Urothelium cell line (cell line): ENCODE measurements at regions not wholly inside any gene's neighbourhood (a gene's known extent, or its start where the extent isn't known, plus 50 kb on each side); places are given as distances from the start of the nearest gene placed in this dataset.

Experiments
- DNase-seq: peaks from one replicate; pipeline ENCODE4 v3.0.0; 2011; ENCODE audit warnings: low spot score, mixed read lengths
- FAIRE-seq: peaks from 2 replicates; lab custom pipeline; 2011; peaks lifted over from hg19 to GRCh38; lab: Jason Lieb, UNC

DNA sequence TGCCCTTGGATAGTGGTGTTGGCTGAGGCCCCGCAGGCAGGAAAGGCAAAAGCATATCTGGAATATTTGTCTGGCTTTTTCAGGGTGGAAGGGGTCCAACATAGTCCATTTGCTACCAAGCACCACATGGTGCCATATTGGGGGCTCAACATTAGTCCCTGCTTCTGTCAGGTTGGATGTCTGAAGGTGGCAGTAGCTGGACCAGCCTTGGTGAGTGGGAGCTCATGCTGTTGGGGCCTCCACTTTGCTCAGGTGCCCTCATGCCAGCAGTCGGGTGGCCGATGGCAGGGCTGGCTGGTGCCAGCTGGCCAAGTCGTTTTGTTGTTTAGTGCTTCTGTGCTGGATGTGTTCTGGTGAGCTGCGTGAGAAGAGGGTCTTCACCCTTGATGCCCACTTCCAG is 135.3 kb downstream of the PAPOLA start:
- FAIRE-seq (no peak), DNase-seq (no peak)

GRCh38 chr14:96638041-96638855 is 136.1 kb downstream of the PAPOLA start:
- FAIRE-seq, result no peak

GRCh38 chr14:96639550-96639949 is 137.4 kb downstream of the PAPOLA start:
- no peak for FAIRE-seq
- no peak for DNase-seq

More at GRCh38 chr14:96638041-96638855, 136.1 kb downstream of the PAPOLA start:
- no peak for DNase-seq

- DNase-seq (no peak), FAIRE-seq (no peak)
Measured at GRCh38 chr14:96648506-96649326, 146.5 kb downstream of the PAPOLA start.

- FAIRE-seq (no peak), DNase-seq (no peak)
Measured at GRCh38 chr14:96649327-96649601, 147.1 kb downstream of the PAPOLA start.

DNA sequence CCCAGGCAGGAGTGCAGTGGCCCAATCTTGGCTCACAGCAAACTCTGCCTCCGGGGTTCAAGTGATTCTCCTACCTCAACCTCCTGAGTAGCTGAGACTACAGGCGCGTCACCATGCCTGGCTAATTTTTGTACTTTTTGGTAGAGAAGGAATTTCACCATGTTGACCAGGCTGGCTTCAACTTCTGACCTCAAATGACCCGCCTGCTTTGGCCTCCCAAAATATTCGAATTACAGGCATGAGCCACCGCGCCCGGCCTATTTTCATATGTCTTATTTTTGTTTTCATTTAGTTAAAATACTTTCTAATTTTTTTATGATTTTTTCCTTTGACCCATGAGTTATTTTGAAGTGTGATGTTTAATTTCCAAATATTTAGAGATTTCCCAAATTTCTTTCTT is 143.6 kb upstream of the VRK1 start:
- no peak for FAIRE-seq

GRCh38 chr14:96658611-96659010 is 138.6 kb upstream of the VRK1 start:
- no peak for FAIRE-seq
- no peak for DNase-seq

More for the DNA sequence above, 143.6 kb upstream of the VRK1 start:
- no peak for DNase-seq

DNA sequence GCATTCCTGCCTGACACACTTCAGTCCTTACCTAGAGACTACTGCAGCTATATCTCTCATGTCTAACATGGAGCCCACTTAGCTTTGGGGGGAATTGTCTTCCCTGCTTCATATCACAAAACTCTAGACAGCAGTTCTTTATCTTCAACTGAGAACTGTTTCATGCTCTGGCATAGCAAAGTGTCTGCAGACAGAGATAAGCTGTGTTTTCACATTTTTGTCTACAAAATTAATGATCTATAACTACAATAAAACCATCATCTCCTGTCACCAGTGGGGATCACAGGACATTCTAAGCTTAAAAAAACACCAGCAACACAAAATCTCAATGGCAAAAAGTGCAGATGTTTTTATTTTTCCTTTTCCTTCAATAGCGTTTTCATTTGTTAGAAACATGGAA is 137.1 kb upstream of the VRK1 start:
- DNase-seq (no peak), FAIRE-seq (no peak)

GRCh38 chr14:96660667-96661066 is 136.5 kb upstream of the VRK1 start:
- DNase-seq (no peak), FAIRE-seq (no peak)

- DNase-seq, result no peak
- FAIRE-seq, result no peak
Measured at GRCh38 chr14:96661244-96661969, 135.8 kb upstream of the VRK1 start.

DNA sequence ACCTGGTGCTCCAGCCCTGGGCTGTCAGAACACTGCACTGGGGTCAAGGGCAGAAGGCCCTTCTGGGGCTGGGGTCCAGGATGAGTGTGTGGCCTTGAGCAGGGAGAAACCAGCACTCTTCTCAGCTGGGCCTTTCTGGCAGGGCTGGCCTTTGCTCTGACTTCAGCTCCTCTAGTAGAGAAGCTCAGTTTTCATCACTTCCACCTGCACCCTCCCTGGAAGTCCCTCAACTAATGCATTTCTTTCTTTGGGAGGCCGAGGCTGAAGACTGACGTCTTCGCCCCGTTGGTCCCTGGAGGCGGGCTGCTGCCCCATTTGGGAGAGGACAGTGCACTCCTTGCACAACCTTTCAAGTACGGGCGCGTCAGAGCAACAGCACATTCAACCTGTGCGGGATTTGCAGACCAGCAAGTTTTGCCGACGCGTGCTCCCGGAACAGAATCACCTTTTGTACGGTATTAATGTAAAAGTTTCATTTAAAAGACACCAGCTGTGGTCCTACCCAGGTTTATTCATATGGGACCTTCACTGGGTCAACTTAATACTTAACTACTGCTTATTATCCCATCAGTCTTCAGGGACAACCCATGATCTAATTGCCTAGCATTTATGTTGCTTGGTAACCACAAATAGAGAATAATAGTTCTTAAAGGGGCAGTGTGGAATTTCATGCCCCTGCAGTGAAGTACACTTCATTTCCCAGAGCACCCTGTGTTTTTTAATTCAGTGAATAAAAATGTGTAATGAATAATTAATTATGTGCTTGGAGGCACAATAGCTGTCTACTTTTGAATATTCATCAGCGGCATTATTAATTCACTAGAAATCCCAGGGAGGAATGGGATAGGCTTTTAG is 134.8 kb upstream of the VRK1 start:
- DNase-seq, result no peak
- FAIRE-seq, result no peak

DNA sequence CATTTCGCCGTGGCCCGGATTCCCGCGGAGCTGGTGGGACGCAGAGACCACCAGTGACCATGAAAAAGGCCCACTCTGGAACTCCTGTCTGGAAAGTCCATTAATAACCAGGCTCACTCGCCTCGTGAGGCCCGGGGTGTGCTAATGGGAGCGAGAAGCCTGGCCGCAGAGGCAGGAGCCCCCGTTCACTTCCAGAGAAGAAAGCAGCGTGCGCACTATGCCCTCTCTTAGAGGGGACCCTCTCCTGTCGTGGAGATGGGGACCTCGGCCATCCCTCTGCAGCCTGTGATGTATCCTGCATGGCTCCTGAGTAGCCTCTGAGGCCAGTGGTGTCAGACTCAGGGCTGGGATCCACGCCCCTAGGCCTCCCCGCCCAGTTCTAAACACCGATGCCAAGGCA is 134.1 kb upstream of the VRK1 start:
- no peak for DNase-seq
- FAIRE-seq, result no peak

DNA sequence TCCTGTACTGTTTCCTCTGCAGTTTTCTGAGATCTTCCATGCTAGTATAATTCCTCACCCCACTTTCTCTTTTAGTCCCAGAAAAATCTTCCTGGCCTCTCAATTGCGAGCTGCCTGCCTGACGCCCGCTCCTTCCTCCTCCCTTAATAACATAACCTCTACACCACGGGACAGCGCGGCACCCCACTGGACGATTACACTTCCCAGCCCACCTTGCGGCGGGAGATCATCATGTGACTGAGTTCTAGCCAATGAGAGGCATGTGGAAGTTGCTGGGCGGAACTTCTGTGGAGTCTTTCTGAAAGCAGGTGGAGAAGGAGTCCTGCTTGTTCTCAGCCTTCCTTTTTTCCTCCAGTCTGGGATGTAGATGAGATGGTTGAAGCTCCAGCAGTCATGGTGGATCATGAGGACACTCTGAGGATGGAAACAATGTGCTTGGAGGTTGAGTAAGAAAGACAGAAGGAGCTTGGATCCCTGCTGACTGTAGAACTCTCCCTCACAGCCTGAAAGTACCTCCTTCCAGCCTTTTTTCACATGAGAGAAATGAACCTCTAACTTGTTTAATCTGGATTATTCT is 133.6 kb upstream of the VRK1 start:
- no peak for DNase-seq
- no peak for FAIRE-seq

- DNase-seq, result no peak
- no peak for FAIRE-seq
Measured at GRCh38 chr14:96666088-96666487, 131.1 kb upstream of the VRK1 start.

GRCh38 chr14:96670391-96670790 is 126.8 kb upstream of the VRK1 start:
- DNase-seq (no peak), FAIRE-seq (no peak)

- DNase-seq, result no peak
- no peak for FAIRE-seq
Measured at GRCh38 chr14:96671218-96671617, 126.0 kb upstream of the VRK1 start.

GRCh38 chr14:96673706-96674105 is 123.5 kb upstream of the VRK1 start:
- no peak for DNase-seq
- no peak for FAIRE-seq

DNA sequence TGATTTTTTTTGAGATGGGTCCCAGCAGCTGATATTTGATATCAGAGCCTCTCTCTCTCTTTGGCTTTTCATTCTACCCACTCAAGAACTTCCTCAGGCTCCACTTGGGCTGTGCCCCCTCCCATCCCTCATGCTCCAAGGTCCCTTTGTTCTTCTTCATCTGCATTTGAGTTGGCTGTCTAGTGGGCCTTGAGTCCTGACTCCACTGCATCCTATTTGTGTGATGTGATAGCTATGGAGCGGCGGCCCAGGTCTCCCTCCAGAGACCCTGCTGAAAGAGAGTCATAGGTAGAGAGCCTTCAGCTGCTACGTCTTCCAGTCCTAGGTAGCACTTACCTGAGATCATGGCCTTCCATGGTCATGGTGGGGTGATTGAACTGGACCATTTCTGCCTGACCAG is 123.1 kb upstream of the VRK1 start:
- no peak for FAIRE-seq
- no peak for DNase-seq

- DNase-seq (no peak), FAIRE-seq (no peak)
Measured at GRCh38 chr14:96676166-96676565, 121.0 kb upstream of the VRK1 start.

DNA sequence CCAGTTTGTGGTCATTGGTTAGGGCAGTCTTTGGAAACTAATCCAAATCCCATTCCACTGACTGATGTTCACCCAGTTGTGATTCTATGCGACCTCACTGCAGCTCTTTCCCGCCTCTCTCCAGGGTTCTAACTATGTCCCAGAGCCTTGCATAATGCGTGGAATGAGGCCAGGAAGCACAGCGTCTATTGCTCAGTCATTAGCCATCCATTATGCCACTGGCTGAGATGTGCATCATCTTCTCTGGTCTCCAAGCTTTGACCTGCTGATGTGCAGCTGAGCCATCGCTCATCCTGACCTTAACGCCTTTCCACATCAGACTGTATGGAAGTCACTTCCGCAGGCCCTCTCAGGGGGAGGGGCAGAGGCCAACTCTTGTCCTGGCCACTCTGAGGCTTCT is 115.4 kb upstream of the VRK1 start:
- FAIRE-seq (no peak), DNase-seq (no peak)
